C4-2B (cell line): ENCODE measurements at regions not wholly inside any gene's neighbourhood (a gene's known extent, or its start where the extent isn't known, plus 50 kb on each side); places are given as distances from the start of the nearest gene placed in this dataset.
A peak's percentile ranks its signal among the peaks of the same experiment; 100 is the strongest.

Experiments
- H3K27ac ChIP-seq: fragments of 450-650 bp; 2 replicates; pipeline ENCODE4 v1.5.1; 2017
- CTCF ChIP-seq: fragments of 450-650 bp; conservative IDR thresholded peaks from 2 replicates; pipeline ENCODE4 v1.5.1; 2017; ENCODE audit warnings: mild to moderate bottlenecking
- ZFX ChIP-seq: fragments of 450-650 bp; IDR thresholded peaks from 2 replicates; pipeline ENCODE4 v1.6.1; 2017

GRCh38 chr20:54323227-54323734, 115.4 kb downstream of the PFDN4 start:
- no peak for TF ChIP-seq CTCF
- no peak overlapping the region for H3K27ac ChIP-seq

GRCh38 chr20:54324041-54324440, 116.2 kb downstream of the PFDN4 start:
- TF ChIP-seq ZFX (no peak), CTCF (no peak)
- H3K27ac ChIP-seq = no peak overlapping the region

- no peak overlapping the region for H3K27ac ChIP-seq
- no peak for TF ChIP-seq ZFX
- no peak for TF ChIP-seq CTCF
Measured at GRCh38 chr20:54324652-54325285, 116.9 kb downstream of the PFDN4 start.

- TF ChIP-seq CTCF (no peak), ZFX (no peak)
- no peak overlapping the region for H3K27ac ChIP-seq
Measured at GRCh38 chr20:54335299-54335698, 127.4 kb downstream of the PFDN4 start.

- no peak for TF ChIP-seq ZFX
- TF ChIP-seq CTCF = no peak
- no peak overlapping the region for H3K27ac ChIP-seq
Measured at GRCh38 chr20:54337144-54337543, 129.3 kb downstream of the PFDN4 start.

GRCh38 chr20:54339093-54339492, 131.2 kb downstream of the PFDN4 start:
- no peak overlapping the region; the same call in 1 of the 2 replicates for H3K27ac ChIP-seq
- TF ChIP-seq CTCF (no peak), ZFX (no peak)

- H3K27ac ChIP-seq = peak overlapping the region; percentile 51; the same call in 1 of the 2 replicates
- TF ChIP-seq ZFX (no peak), CTCF (no peak)
Measured at GRCh38 chr20:54340206-54340605, 132.3 kb downstream of the PFDN4 start.
